Thyroid gland (tissue), 4 donors: ENCODE measurements at regions not wholly inside any gene's neighbourhood (a gene's known extent, or its start where the extent isn't known, plus 50 kb on each side); places are given as distances from the start of the nearest gene placed in this dataset.

ENCODE experiments used
- POLR2A ChIP-seq, 2 donors: fragments of 450-650 bp; IDR thresholded peaks; one replicate each; pipeline ENCODE4 v1.6.1; 2017; ENCODE audit warnings: antibody characterized with exemption in 2 of 2, mild to moderate bottlenecking in 2 of 2, moderate library complexity in 1 of 2
- TF ChIP-seq, protein P1 (sequence below), 6 experiments: fragments of 200-600 bp in 3 of 6; fragments of 450-650 bp in 3 of 6; sonication (generic) in 3 of 6; IDR thresholded peaks; one replicate each; pipeline ENCODE4 v1.5.1; 2016 to 2019; ENCODE audit warnings: antibody characterized with exemption in 6 of 6, mild to moderate bottlenecking in 2 of 6, inconsistent platforms in 1 of 6, moderate library complexity in 1 of 6

DNA sequence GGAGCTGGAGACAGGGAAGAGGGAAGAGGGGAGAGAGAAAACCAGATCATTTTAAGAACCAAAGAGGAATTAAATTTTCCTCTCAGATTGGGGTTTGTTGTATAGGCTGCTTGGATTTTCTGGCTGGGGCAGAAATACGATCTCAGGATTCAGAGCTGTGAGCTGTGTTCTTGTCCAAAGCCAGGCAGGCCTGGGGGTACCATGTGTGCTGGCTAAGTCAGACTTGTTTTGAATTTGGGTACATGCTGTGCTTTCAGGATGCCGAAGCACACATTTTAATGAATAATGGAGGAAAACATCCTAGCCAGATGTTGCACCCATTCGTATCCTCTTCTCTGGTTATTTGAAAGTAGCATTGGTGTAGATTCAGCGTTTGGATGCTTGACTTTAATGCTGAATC lies 170.3 kb upstream of the PODXL start:
- TF ChIP-seq, protein P1, sequence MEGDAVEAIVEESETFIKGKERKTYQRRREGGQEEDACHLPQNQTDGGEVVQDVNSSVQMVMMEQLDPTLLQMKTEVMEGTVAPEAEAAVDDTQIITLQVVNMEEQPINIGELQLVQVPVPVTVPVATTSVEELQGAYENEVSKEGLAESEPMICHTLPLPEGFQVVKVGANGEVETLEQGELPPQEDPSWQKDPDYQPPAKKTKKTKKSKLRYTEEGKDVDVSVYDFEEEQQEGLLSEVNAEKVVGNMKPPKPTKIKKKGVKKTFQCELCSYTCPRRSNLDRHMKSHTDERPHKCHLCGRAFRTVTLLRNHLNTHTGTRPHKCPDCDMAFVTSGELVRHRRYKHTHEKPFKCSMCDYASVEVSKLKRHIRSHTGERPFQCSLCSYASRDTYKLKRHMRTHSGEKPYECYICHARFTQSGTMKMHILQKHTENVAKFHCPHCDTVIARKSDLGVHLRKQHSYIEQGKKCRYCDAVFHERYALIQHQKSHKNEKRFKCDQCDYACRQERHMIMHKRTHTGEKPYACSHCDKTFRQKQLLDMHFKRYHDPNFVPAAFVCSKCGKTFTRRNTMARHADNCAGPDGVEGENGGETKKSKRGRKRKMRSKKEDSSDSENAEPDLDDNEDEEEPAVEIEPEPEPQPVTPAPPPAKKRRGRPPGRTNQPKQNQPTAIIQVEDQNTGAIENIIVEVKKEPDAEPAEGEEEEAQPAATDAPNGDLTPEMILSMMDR (IDR thresholded peaks at IDR 0.05) = no peak
- no peak for TF ChIP-seq POLR2A (IDR thresholded peaks at IDR 0.05)
